ENCODE measurements at regions not wholly inside any gene's neighbourhood (a gene's known extent, or its start where the extent isn't known, plus 50 kb on each side); places are given as distances from the start of the nearest gene placed in this dataset.

DNA sequence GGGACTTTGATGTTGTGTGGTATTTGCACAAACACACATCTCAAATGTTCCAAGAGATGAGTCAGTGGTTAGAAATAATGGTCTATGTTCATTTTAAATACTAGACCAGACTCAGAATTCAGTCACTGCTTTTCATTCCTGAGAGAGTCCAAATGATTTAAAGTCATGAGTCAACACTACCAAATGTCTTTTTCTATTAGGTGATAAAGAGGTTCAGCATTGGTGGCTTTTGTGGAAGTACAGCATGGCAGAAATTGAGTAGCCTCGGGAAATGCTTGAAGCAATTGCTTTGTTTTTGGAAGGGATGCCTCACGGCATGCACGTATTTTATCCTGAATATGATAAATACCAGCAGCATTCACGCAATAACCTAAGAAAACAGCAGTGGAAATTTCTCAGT is 115.7 kb downstream of the DIO2 start:
- 86 to 88% methylated on average over 4 of the region's 4 CpGs for WGBS, 2 donors
- no peaks in the 10 kb centered on the region for H3K27me3 ChIP-seq
- H3K27ac ChIP-seq = no peak overlapping the region
- no peaks in the 10 kb centered on the region for H3K9me3 ChIP-seq
- H3K4me1 ChIP-seq = no peaks in the 10 kb centered on the region
- H3K4me3 ChIP-seq = no peak overlapping the region
- no peak for DNase-seq
- no peaks in the 10 kb centered on the region for H3K36me3 ChIP-seq (ENCODE audit: low read depth, missing control alignments)
- TF ChIP-seq, protein P1, sequence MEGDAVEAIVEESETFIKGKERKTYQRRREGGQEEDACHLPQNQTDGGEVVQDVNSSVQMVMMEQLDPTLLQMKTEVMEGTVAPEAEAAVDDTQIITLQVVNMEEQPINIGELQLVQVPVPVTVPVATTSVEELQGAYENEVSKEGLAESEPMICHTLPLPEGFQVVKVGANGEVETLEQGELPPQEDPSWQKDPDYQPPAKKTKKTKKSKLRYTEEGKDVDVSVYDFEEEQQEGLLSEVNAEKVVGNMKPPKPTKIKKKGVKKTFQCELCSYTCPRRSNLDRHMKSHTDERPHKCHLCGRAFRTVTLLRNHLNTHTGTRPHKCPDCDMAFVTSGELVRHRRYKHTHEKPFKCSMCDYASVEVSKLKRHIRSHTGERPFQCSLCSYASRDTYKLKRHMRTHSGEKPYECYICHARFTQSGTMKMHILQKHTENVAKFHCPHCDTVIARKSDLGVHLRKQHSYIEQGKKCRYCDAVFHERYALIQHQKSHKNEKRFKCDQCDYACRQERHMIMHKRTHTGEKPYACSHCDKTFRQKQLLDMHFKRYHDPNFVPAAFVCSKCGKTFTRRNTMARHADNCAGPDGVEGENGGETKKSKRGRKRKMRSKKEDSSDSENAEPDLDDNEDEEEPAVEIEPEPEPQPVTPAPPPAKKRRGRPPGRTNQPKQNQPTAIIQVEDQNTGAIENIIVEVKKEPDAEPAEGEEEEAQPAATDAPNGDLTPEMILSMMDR (IDR thresholded peaks at IDR 0.05) = no peak
- no peak for TF ChIP-seq POLR2A (IDR thresholded peaks at IDR 0.05)
- intact Hi-C loops (cut with DNase I; ENCODE audit: low total_unique reads) = no loop called here

DNA sequence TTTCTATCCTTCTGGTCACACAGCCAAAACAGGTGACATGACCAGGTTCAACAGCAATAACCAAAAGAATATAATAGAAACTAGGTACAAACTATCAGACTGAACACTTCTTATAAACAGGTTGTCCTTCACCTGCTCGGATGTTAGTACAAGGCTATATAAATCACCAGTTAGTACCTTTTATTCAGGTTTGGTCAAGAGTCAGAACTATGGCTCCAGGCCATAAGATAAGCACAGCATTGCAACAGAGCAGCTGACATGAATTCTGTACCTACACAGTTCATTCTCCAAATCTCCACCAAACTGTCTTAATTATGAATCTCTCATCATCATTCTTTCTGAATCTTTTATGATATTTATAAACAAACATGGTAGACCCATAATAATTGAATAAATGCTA is 123.9 kb downstream of the DIO2 start:
- intact Hi-C loops (cut with DNase I; ENCODE audit: low total_unique reads) = no loop called here
- H3K27me3 ChIP-seq = no peaks in the 10 kb centered on the region
- TF ChIP-seq, protein P1 (IDR thresholded peaks at IDR 0.05) = no peak
- no peak for TF ChIP-seq POLR2A (IDR thresholded peaks at IDR 0.05)
- H3K4me3 ChIP-seq = no peak overlapping the region
- H3K9me3 ChIP-seq = no peaks in the 10 kb centered on the region
- no peaks in the 10 kb centered on the region for H3K4me1 ChIP-seq
- 85 to 95% methylated on average over 1 of the region's 1 CpG for WGBS, 2 donors
- DNase-seq = no peak
- H3K36me3 ChIP-seq (ENCODE audit: low read depth, missing control alignments) = no peaks in the 10 kb centered on the region
- H3K27ac ChIP-seq = no peak overlapping the region

DNA sequence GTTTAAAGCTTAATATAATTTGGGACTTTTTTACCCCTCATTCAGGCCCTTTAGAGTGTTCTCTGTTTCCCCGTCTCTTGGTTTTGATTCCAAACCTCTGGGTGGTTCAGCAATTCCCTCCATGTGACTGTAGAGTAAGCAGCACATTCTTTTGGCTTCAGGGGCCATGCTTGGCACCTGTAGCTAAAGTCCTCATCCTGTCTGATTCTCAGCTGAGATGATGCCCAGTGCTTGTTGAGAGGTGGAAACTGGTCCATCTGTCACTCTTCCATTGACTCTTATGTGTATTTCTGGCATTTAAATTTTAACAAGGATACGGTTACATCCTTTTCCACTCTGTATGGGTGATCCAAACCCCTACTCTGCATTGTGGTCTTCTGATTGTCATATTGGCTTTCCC is 127.1 kb downstream of the DIO2 start:
- Histone ChIP-seq H3K27me3 (no peaks in the 10 kb centered on the region), H3K4me1 (no peaks in the 10 kb centered on the region), H3K4me3 (no peak overlapping the region), H3K27ac (no peak overlapping the region), H3K36me3 (ENCODE audit: low read depth, missing control alignments) (no peaks in the 10 kb centered on the region), H3K9me3 (no peaks in the 10 kb centered on the region)
- no peak for TF ChIP-seq POLR2A (IDR thresholded peaks at IDR 0.05)
- TF ChIP-seq, protein P1 (IDR thresholded peaks at IDR 0.05) = no peak
- intact Hi-C loops (cut with DNase I; ENCODE audit: low total_unique reads) = no loop called here
- 87 to 90% methylated on average over 2 of the region's 2 CpGs for WGBS, 2 donors
- DNase-seq = no peak

DNA sequence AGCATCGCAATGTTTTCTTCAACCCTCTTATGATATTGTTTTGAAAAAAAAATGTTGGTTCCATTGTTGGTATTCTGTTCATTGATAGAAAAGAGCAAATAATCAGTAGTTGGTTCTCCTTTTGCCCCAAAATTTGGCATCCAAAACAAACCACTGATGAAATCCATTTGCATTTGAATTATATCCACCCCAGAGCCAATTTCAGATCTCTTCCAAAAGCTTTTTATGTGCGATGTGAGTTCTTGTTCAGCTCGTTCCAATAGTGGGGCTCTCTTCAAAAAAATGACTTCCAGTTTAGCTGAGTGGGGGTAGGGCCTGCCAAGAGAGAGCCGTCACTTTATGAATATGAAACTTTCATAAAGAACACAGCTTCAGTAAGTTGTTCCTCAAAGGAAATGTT is 130.7 kb downstream of the DIO2 start:
- no peak for TF ChIP-seq POLR2A (IDR thresholded peaks at IDR 0.05)
- TF ChIP-seq, protein P1 (IDR thresholded peaks at IDR 0.05) = no peak
- H3K9me3 ChIP-seq = no peaks in the 10 kb centered on the region
- H3K27ac ChIP-seq = no peak overlapping the region
- H3K36me3 ChIP-seq (ENCODE audit: low read depth, missing control alignments) = no peaks in the 10 kb centered on the region
- no peaks in the 10 kb centered on the region for H3K27me3 ChIP-seq
- DNase-seq = no peak
- intact Hi-C loops (cut with DNase I; ENCODE audit: low total_unique reads) = no loop called here
- H3K4me1 ChIP-seq = no peaks in the 10 kb centered on the region
- H3K4me3 ChIP-seq = no peak overlapping the region
- 64 to 87% methylated on average over 4 of the region's 4 CpGs for WGBS, 2 donors

DNA sequence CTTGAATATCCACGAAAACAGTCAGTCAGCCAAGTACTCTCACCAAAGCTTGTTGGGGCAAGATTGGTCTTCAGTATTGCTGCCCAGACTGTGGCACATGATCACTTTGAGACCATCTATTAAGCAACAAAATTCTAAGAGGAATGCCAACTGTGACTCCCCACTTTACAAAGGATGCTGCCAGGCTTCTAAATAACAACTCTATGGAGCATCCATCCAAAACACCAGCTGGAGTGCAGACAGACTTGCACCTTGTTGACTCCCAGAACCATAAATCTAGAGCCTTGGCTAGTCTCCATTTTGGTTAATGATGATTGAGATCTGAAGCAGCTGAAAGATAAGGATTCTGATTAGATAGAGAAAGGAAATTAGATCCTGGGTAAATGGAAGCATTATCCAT is 132.8 kb downstream of the DIO2 start:
- intact Hi-C loops (cut with DNase I; ENCODE audit: low total_unique reads) = no loop called here
- no peak for DNase-seq
- no peak for TF ChIP-seq POLR2A (IDR thresholded peaks at IDR 0.05)
- TF ChIP-seq, protein P1 (IDR thresholded peaks at IDR 0.05) = no peak

More for the DNA sequence above, 132.8 kb downstream of the DIO2 start:
- 60 to 69% methylated on average over 1 of the region's 1 CpG for WGBS, 2 donors
- Histone ChIP-seq H3K9me3 (no peaks in the 10 kb centered on the region), H3K4me3 (no peak overlapping the region), H3K27ac (no peak overlapping the region), H3K36me3 (ENCODE audit: low read depth, missing control alignments) (no peaks in the 10 kb centered on the region), H3K4me1 (no peaks in the 10 kb centered on the region), H3K27me3 (no peaks in the 10 kb centered on the region)

Data from testis (tissue), 2 donors.